ENCODE measurements at regions not wholly inside any gene's neighbourhood (a gene's known extent, or its start where the extent isn't known, plus 50 kb on each side); places are given as distances from the start of the nearest gene placed in this dataset.

- no peak overlapping the region for H3K27ac ChIP-seq
These were observed 58.0 kb upstream of the SLC25A48 start for GRCh38 chr5:135776457-135776856.

DNA sequence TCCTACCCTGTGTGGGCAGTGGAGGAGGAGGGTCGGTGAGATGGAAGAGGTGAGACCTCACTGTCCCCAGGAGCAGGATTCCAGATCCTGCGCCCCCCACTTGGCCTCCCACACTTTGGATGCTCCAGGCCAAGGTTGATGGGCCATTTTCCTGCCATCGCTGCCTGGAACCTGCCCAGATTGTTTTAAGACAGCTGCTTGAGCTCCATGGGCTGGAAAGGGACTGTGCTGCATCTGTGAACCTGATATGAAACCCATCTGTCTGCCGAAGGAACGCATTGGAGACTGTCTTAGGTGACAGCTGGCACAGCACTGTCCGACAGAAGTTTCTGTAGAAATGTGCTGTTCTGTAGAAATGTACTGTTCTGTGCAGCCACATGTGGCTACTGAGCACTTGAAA is 72.7 kb upstream of the SLC25A48 start:
- no peak for DNase-seq (ENCODE audit: low read depth in 1 of 2, low spot score in 1 of 2)
- H3K9me3 ChIP-seq (ENCODE audit: low read depth): no peaks in the 10 kb centered on the region
- no peaks in the 10 kb centered on the region for H3K27me3 ChIP-seq
- no peaks in the 10 kb centered on the region for H3K36me3 ChIP-seq
- H3K4me3 ChIP-seq: no peak overlapping the region
- H3K27ac ChIP-seq: no peak overlapping the region
- no peaks in the 10 kb centered on the region for H3K4me1 ChIP-seq (ENCODE audit: low read depth)
- no peak for TF ChIP-seq CTCF (IDR thresholded peaks at IDR 0.05; ENCODE audit: low read depth, low read length)

More at GRCh38 chr5:135776457-135776856, 58.0 kb upstream of the SLC25A48 start:
- no peaks in the 10 kb centered on the region for H3K27me3 ChIP-seq
- H3K4me1 ChIP-seq (ENCODE audit: low read depth): no peaks in the 10 kb centered on the region
- H3K36me3 ChIP-seq: no peaks in the 10 kb centered on the region
- no peak overlapping the region for H3K4me3 ChIP-seq
- no peak for DNase-seq (ENCODE audit: low read depth in 1 of 2, low spot score in 1 of 2)
- no peaks in the 10 kb centered on the region for H3K9me3 ChIP-seq (ENCODE audit: low read depth)
- TF ChIP-seq CTCF (IDR thresholded peaks at IDR 0.05; ENCODE audit: low read depth, low read length): no peak

DNA sequence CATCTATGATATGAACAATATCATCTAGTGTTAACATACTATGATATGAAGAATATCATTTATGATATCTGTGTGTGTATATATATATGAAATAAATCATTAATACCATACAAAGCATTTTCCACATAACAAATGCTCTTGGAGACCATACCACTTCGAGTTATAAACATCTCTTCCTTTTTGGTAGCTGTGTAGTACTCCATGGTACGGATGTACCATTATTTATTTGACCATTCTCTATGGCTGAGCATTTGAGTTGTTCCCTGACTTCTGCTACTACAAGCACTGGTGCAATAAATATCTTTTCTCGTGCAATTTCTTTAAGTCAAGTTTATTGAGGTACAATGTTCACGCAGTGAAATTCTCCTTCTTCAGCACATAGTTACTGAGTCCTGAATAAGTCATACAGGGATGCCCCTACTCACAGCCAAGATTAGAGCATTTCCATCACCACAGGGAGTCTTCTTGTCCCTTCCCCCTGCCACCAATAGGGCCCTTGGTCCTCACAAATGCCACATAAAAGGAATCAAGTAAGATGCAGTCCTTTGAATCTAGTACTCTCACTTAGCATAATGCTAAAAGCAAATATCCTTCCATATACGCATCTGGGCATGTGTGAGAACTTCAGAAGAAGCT is 75.2 kb upstream of the SLC25A48 start:
- no peak for DNase-seq (ENCODE audit: low read depth in 1 of 2, low spot score in 1 of 2)
- Histone ChIP-seq H3K4me3 (no peak overlapping the region), H3K27ac (no peak overlapping the region), H3K36me3 (no peaks in the 10 kb centered on the region), H3K4me1 (ENCODE audit: low read depth) (no peaks in the 10 kb centered on the region), H3K27me3 (no peaks in the 10 kb centered on the region), H3K9me3 (ENCODE audit: low read depth) (no peaks in the 10 kb centered on the region)
- no peak for TF ChIP-seq CTCF (IDR thresholded peaks at IDR 0.05; ENCODE audit: low read depth, low read length)

- Histone ChIP-seq H3K4me1 (ENCODE audit: low read depth) (no peaks in the 10 kb centered on the region), H3K9me3 (ENCODE audit: low read depth) (no peaks in the 10 kb centered on the region), H3K4me3 (no peak overlapping the region), H3K27me3 (no peaks in the 10 kb centered on the region), H3K27ac (no peak overlapping the region), H3K36me3 (no peaks in the 10 kb centered on the region)
- TF ChIP-seq CTCF (IDR thresholded peaks at IDR 0.05; ENCODE audit: low read depth, low read length): no peak
- DNase-seq (ENCODE audit: low read depth in 1 of 2, low spot score in 1 of 2): no peak
These were observed 80.5 kb upstream of the SLC25A48 start for GRCh38 chr5:135753990-135754389.

DNA sequence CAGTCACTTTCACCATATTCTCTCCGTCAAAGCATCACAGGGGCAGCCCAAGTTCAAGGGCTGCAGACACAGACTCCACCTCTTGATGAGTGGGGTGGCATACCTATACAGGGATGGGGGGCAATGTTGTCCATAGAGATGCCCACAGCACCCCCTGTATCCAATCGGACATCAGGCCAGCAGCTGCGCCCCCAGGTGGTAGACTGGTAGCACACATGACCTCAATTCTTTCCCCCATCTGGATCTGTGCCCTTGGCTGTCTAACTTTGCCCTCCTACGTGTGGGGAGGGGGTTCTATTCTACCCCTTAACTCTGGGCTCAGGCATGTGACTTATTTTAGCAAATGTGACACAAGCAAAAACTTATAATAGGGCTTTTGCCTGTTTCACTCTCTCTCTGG is 84.0 kb upstream of the SLC25A48 start:
- Histone ChIP-seq H3K9me3 (ENCODE audit: low read depth) (no peaks in the 10 kb centered on the region), H3K27me3 (no peaks in the 10 kb centered on the region), H3K4me3 (no peak overlapping the region), H3K36me3 (no peaks in the 10 kb centered on the region), H3K27ac (no peak overlapping the region), H3K4me1 (ENCODE audit: low read depth) (no peaks in the 10 kb centered on the region)
- DNase-seq (ENCODE audit: low read depth in 1 of 2, low spot score in 1 of 2): no peak
- TF ChIP-seq CTCF (IDR thresholded peaks at IDR 0.05; ENCODE audit: low read depth, low read length): no peak
